H9 (cell line): ENCODE measurements at regions not wholly inside any gene's neighbourhood (a gene's known extent, or its start where the extent isn't known, plus 50 kb on each side); places are given as distances from the start of the nearest gene placed in this dataset.

Experiments used
- DNase-seq: peaks from one replicate; pipeline ENCODE4 v3.0.0-alpha.2; 2017
- H2AFZ ChIP-seq: one replicate; pipeline ENCODE4 v1.6.1; 2013; ENCODE audit warnings: mild to moderate bottlenecking, low read length, control low read depth, moderate library complexity
- H2AK5ac ChIP-seq: 2 replicates; pipeline ENCODE4 v1.6.1; 2013; ENCODE audit warnings: low read length, control low read depth, mixed read lengths; ENCODE audit not compliant: insufficient read length
- H2BK120ac ChIP-seq: one replicate; pipeline ENCODE4 v1.6.1; 2013; ENCODE audit warnings: low read depth, mild to moderate bottlenecking, low read length, control low read depth, inconsistent platforms; ENCODE audit not compliant: poor library complexity, severe bottlenecking
- H2BK12ac ChIP-seq: 2 replicates; pipeline ENCODE4 v1.6.1; 2013; ENCODE audit warnings: low read length, control low read depth, mixed read lengths, low read depth; ENCODE audit not compliant: insufficient read length
- H2BK15ac ChIP-seq: 2 replicates; pipeline ENCODE4 v1.6.1; 2013; ENCODE audit warnings: low read depth, low read length, control low read depth
- H2BK20ac ChIP-seq: one replicate; pipeline ENCODE4 v1.6.1; 2013; ENCODE audit warnings: low read depth, mild to moderate bottlenecking, low read length, control low read depth, inconsistent platforms; ENCODE audit not compliant: poor library complexity, severe bottlenecking
- H2BK5ac ChIP-seq: 2 replicates; pipeline ENCODE4 v1.6.1; 2013; ENCODE audit warnings: low read length, control low read depth, mixed read lengths; ENCODE audit not compliant: insufficient read length
- H3K14ac ChIP-seq: 2 replicates; pipeline ENCODE4 v1.6.1; 2013; ENCODE audit warnings: low read length, control low read depth; ENCODE audit not compliant: insufficient read depth
- H3K18ac ChIP-seq: 2 replicates; pipeline ENCODE4 v1.6.1; 2013; ENCODE audit warnings: low read depth, mild to moderate bottlenecking, mixed read lengths, low read length, control low read depth; ENCODE audit not compliant: insufficient read length
- H3K23ac ChIP-seq: 2 replicates; pipeline ENCODE4 v1.6.1; 2013; ENCODE audit warnings: low read length, control low read depth, mixed read lengths, low read depth; ENCODE audit not compliant: insufficient read length
- H3K23me2 ChIP-seq: 2 replicates; pipeline ENCODE4 v1.6.1; 2013; ENCODE audit warnings: low read depth, mild to moderate bottlenecking, mixed read lengths, low read length, control low read depth; ENCODE audit not compliant: insufficient read length, poor library complexity, severe bottlenecking
- H3K27ac ChIP-seq: 2 replicates; pipeline ENCODE4 v1.5.1; 2013; ENCODE audit warnings: low read length, control low read depth, mixed read lengths, low read depth; ENCODE audit not compliant: insufficient read length
- H3K27me3 ChIP-seq: 2 replicates; pipeline ENCODE4 v1.6.1; 2013; ENCODE audit warnings: low read length, control low read depth, inconsistent platforms; ENCODE audit not compliant: insufficient read depth
- H3K4ac ChIP-seq: 2 replicates; pipeline ENCODE4 v1.6.1; 2013; ENCODE audit warnings: low read depth, mild to moderate bottlenecking, control low read depth, inconsistent platforms, low read length, moderate library complexity
- H3K4me1 ChIP-seq: 2 replicates; pipeline ENCODE4 v1.6.1; 2013; ENCODE audit warnings: low read length, control low read depth, inconsistent platforms; ENCODE audit not compliant: insufficient read depth
- H3K4me2 ChIP-seq: 2 replicates; pipeline ENCODE4 v1.6.1; 2013; ENCODE audit warnings: low read length, control low read depth, mixed read lengths; ENCODE audit not compliant: insufficient read length, insufficient read depth
- H3K56ac ChIP-seq: 2 replicates; pipeline ENCODE4 v1.6.1; 2013; ENCODE audit warnings: low read depth, mild to moderate bottlenecking, mixed read lengths, low read length, control low read depth; ENCODE audit not compliant: insufficient read length
- H3K79me1 ChIP-seq: 2 replicates; pipeline ENCODE4 v1.6.1; 2013; ENCODE audit warnings: low read depth, mild to moderate bottlenecking, moderate library complexity, low read length, control low read depth, inconsistent platforms; ENCODE audit not compliant: insufficient read depth, poor library complexity, severe bottlenecking
- H3K79me2 ChIP-seq: 2 replicates; pipeline ENCODE4 v1.6.1; 2013; ENCODE audit warnings: low read length, control low read depth, inconsistent platforms; ENCODE audit not compliant: insufficient read depth
- H3K9ac ChIP-seq: 2 replicates; pipeline ENCODE4 v1.6.1; 2013; ENCODE audit warnings: low read length, control low read depth, mixed read lengths; ENCODE audit not compliant: insufficient read length; ENCODE audit errors: extremely low read depth
- H3K9me3 ChIP-seq: one replicate; pipeline ENCODE4 v1.6.1; 2013; ENCODE audit warnings: low read depth, low read length, inconsistent platforms; ENCODE audit not compliant: control insufficient read depth
- H3T11ph ChIP-seq: one replicate; pipeline ENCODE4 v1.6.1; 2013; ENCODE audit warnings: mild to moderate bottlenecking, low read length, control low read depth, inconsistent platforms
- H4K20me1 ChIP-seq: one replicate; pipeline ENCODE4 v1.6.1; 2013; ENCODE audit not compliant: control insufficient read depth, insufficient read length, insufficient read depth
- H4K5ac ChIP-seq: 2 replicates; pipeline ENCODE4 v1.6.1; 2013; ENCODE audit warnings: low read depth, mild to moderate bottlenecking, mixed read lengths, low read length, control low read depth; ENCODE audit not compliant: insufficient read length
- H4K8ac ChIP-seq: replicated peaks from 2 replicates; pipeline ENCODE4 v1.6.1; 2013; ENCODE audit warnings: low read length, control low read depth, mixed read lengths, low read depth; ENCODE audit not compliant: insufficient read length
- H4K91ac ChIP-seq: 2 replicates; pipeline ENCODE4 v1.6.1; 2013; ENCODE audit warnings: low read depth, mild to moderate bottlenecking, moderate library complexity, mixed read lengths, low read length, control low read depth; ENCODE audit not compliant: insufficient read length
- H3K27ac Mint-ChIP-seq, 3 experiments: 2 replicates in 2 of 3; 3 replicates in 1 of 3; pipeline ENCODE4 v1.8.0; 2020 to 2021; ENCODE audit warnings: mixed read lengths in 3 of 3, mild to moderate bottlenecking in 1 of 3, moderate library complexity in 1 of 3
- H3K27me3 Mint-ChIP-seq: 2 replicates; pipeline ENCODE4 v1.8.0; 2021; ENCODE audit warnings: low read depth, mild to moderate bottlenecking, moderate library complexity, mixed read lengths
- H3K36me3 Mint-ChIP-seq, 3 experiments: 2 replicates in 2 of 3; 3 replicates in 1 of 3; pipeline ENCODE4 v1.8.0; 2020 to 2021; ENCODE audit warnings: low read depth in 3 of 3, mixed read lengths in 3 of 3; ENCODE audit not compliant: insufficient read depth in 1 of 3
- H3K4me1 Mint-ChIP-seq, 2 experiments: 2 replicates each; pipeline ENCODE4 v1.8.0; 2020; ENCODE audit warnings: mixed read lengths in 2 of 2
- H3K4me3 Mint-ChIP-seq, 2 experiments: 2 replicates in 1 of 2; 3 replicates in 1 of 2; pipeline ENCODE4 v1.8.0; 2020 to 2021; ENCODE audit warnings: mild to moderate bottlenecking in 2 of 2, mixed read lengths in 2 of 2, moderate library complexity in 1 of 2
- H3K9me3 Mint-ChIP-seq, 2 experiments: 2 replicates in 1 of 2; 3 replicates in 1 of 2; pipeline ENCODE4 v1.8.0; 2020; ENCODE audit warnings: mild to moderate bottlenecking in 2 of 2, mixed read lengths in 2 of 2, moderate library complexity in 1 of 2
- TF ChIP-seq, protein P1 (sequence below): fragments of 200-600 bp; sonication (generic); conservative IDR thresholded peaks from 3 replicates; pipeline ENCODE4 v1.8.0; 2021; ENCODE audit warnings: antibody characterized with exemption, mild to moderate bottlenecking

DNA sequence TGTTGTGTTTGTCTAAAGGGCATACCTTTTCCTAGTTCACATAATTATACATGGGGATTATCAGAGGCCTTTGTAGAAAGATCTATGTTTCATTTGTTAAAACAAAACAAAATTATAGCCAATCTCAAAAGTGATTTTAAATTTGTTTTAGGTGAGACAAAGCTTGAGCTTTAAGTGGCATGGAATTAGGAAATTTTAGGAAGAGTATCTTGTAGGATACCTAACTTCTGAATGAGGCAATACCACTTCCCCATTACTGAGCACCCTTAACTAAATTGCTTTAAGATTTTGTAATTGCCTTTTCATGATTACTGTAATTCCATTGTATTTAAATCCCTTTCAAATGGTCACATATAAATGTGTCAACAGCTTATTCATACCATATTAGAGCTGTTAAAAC, 775.6 kb downstream of the NR2F1-AS1 start:
- H3K18ac ChIP-seq = no peak overlapping the region
- H3K79me2 ChIP-seq = no peaks in the 10 kb centered on the region
- H3K56ac ChIP-seq = no peak overlapping the region
- H2BK15ac ChIP-seq = no peak overlapping the region
- no peak overlapping the region for H3K27ac Mint-ChIP-seq
- no peaks in the 10 kb centered on the region for H3K27me3 ChIP-seq
- H3K9ac ChIP-seq = no peak overlapping the region
- TF ChIP-seq, protein P1, sequence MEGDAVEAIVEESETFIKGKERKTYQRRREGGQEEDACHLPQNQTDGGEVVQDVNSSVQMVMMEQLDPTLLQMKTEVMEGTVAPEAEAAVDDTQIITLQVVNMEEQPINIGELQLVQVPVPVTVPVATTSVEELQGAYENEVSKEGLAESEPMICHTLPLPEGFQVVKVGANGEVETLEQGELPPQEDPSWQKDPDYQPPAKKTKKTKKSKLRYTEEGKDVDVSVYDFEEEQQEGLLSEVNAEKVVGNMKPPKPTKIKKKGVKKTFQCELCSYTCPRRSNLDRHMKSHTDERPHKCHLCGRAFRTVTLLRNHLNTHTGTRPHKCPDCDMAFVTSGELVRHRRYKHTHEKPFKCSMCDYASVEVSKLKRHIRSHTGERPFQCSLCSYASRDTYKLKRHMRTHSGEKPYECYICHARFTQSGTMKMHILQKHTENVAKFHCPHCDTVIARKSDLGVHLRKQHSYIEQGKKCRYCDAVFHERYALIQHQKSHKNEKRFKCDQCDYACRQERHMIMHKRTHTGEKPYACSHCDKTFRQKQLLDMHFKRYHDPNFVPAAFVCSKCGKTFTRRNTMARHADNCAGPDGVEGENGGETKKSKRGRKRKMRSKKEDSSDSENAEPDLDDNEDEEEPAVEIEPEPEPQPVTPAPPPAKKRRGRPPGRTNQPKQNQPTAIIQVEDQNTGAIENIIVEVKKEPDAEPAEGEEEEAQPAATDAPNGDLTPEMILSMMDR = no peak
- H3K27ac ChIP-seq = no peak overlapping the region
- H3K4ac ChIP-seq = no peak overlapping the region
- H3K9me3 Mint-ChIP-seq = no peaks in the 10 kb centered on the region
- H3K9me3 ChIP-seq = no peaks in the 10 kb centered on the region
- no peaks in the 10 kb centered on the region for H3K23me2 ChIP-seq
- no peak overlapping the region for H3K14ac ChIP-seq
- H2AFZ ChIP-seq = no peak overlapping the region
- no peaks in the 10 kb centered on the region for H3K79me1 ChIP-seq
- no peak overlapping the region for H3K23ac ChIP-seq
- H2BK20ac ChIP-seq = no peak overlapping the region
- H4K20me1 ChIP-seq = no peaks in the 10 kb centered on the region
- no peak overlapping the region for H3K4me3 Mint-ChIP-seq
- H3K36me3 Mint-ChIP-seq = no peaks in the 10 kb centered on the region
- no peak overlapping the region for H2BK120ac ChIP-seq
- H2BK5ac ChIP-seq = no peak overlapping the region
- H3K4me1 Mint-ChIP-seq = peaks cover 0 to 2% of the 10 kb centered on the region in 2 experiments; a peak in 1 of 4 replicates
- H4K5ac ChIP-seq = no peak overlapping the region
- no peak overlapping the region for H3K4me2 ChIP-seq
- H4K91ac ChIP-seq = no peak overlapping the region
- H3T11ph ChIP-seq = no peak overlapping the region
- no peak overlapping the region for H4K8ac ChIP-seq
- no peaks in the 10 kb centered on the region for H3K4me1 ChIP-seq
- DNase-seq = no peak
- no peak overlapping the region for H2BK12ac ChIP-seq
- H3K27me3 Mint-ChIP-seq = no peaks in the 10 kb centered on the region
- no peak overlapping the region for H2AK5ac ChIP-seq
